HEK293 (cell line): ENCODE measurements at regions not wholly inside any gene's neighbourhood (a gene's known extent, or its start where the extent isn't known, plus 50 kb on each side); places are given as distances from the start of the nearest gene placed in this dataset.

ENCODE experiments used
- CTCF ChIA-PET: fragments of 350-600 bp; formaldehyde crosslinking; extraction: SDS; loops from one replicate; lab custom pipeline; 2021; ENCODE audit warnings: antibody characterized with exemption; lab: Yijun Ruan, JAX
- POLR2A ChIA-PET: fragments of 300-600 bp; formaldehyde crosslinking; extraction: SDS; loops from one replicate; lab custom pipeline; 2020; ENCODE audit warnings: antibody characterized with exemption, inconsistent platforms; lab: Yijun Ruan, JAX
- H3K27ac ChIP-seq: fragments of 200-500 bp; sonication (Bioruptor generic); 2 replicates; pipeline ENCODE4 v1.5.1; 2014; ENCODE audit warnings: low read depth, low read length, control low read depth, inconsistent platforms; ENCODE audit errors: extremely low read depth
- H3K36me3 ChIP-seq, 2 experiments: fragments of 200-500 bp in 1 of 2; sonication (Bioruptor generic) in 1 of 2; 1 replicate in 1 of 2; 2 replicates in 1 of 2; pipeline ENCODE4 v1.5.1; 2014 to 2017; ENCODE audit warnings: inconsistent platforms in 2 of 2, low read length in 2 of 2; ENCODE audit not compliant: control insufficient read depth in 2 of 2, insufficient read depth in 1 of 2
- H3K4me1 ChIP-seq: fragments of 200-500 bp; sonication (Bioruptor generic); 2 replicates; pipeline ENCODE4 v1.5.1; 2014; ENCODE audit warnings: mild to moderate bottlenecking, low read length, inconsistent platforms; ENCODE audit not compliant: control insufficient read depth, insufficient read depth
- H3K4me3 ChIP-seq: 2 replicates; pipeline ENCODE4 v1.5.1; 2011; ENCODE audit warnings: low read depth, mild to moderate bottlenecking, control low read depth, low read length, moderate library complexity
- H3K9me3 ChIP-seq: fragments of 200-500 bp; sonication (Bioruptor generic); 2 replicates; pipeline ENCODE4 v1.5.1; 2014; ENCODE audit warnings: low read depth, low read length, inconsistent platforms; ENCODE audit not compliant: control insufficient read depth, insufficient read depth
- BCL11A ChIP-seq: fragments of 450-650 bp; formaldehyde crosslinking; IDR thresholded peaks from 2 replicates; pipeline ENCODE4 v1.5.1; 2016; ENCODE audit warnings: low read depth, missing biosample characterization, missing genetic modification characterization
- GLI2 ChIP-seq: fragments of 450-650 bp; formaldehyde crosslinking; IDR thresholded peaks from 2 replicates; pipeline ENCODE4; 2017; ENCODE audit warnings: missing biosample characterization, missing genetic modification characterization, low read depth, borderline replicate concordance
- SALL2 ChIP-seq: fragments of 450-650 bp; formaldehyde crosslinking; IDR thresholded peaks from 2 replicates; pipeline ENCODE4 v1.5.0; 2017; ENCODE audit warnings: missing biosample characterization, mild to moderate bottlenecking, missing genetic modification characterization, borderline replicate concordance
- SP3 ChIP-seq: fragments of 450-650 bp; formaldehyde crosslinking; IDR thresholded peaks from 2 replicates; pipeline ENCODE4 v1.5.1; 2016; ENCODE audit warnings: missing biosample characterization, missing genetic modification characterization
- ZBTB20 ChIP-seq: fragments of 450-650 bp; formaldehyde crosslinking; IDR thresholded peaks from 2 replicates; pipeline ENCODE4 v1.5.1; 2016; ENCODE audit warnings: missing biosample characterization, missing genetic modification characterization
- ZBTB48 ChIP-seq: fragments of 450-650 bp; formaldehyde crosslinking; IDR thresholded peaks from 2 replicates; pipeline ENCODE4 v1.5.1; 2016; ENCODE audit warnings: missing biosample characterization, missing genetic modification characterization
- ZFP3 ChIP-seq: fragments of 450-650 bp; formaldehyde crosslinking; IDR thresholded peaks from 2 replicates; pipeline ENCODE4 v1.5.1; 2016; ENCODE audit warnings: low read depth, missing biosample characterization, missing genetic modification characterization
- ZNF114 ChIP-seq: fragments of 450-650 bp; formaldehyde crosslinking; IDR thresholded peaks from 2 replicates; pipeline ENCODE4 v1.5.0; 2017; ENCODE audit warnings: missing biosample characterization, missing genetic modification characterization
- ZNF211 ChIP-seq: fragments of 450-650 bp; formaldehyde crosslinking; IDR thresholded peaks from 2 replicates; pipeline ENCODE4 v1.5.1; 2016; ENCODE audit warnings: low read depth, missing biosample characterization, missing genetic modification characterization
- ZNF214 ChIP-seq: fragments of 450-650 bp; formaldehyde crosslinking; IDR thresholded peaks from 2 replicates; pipeline ENCODE4 v1.5.1; 2017; ENCODE audit warnings: missing biosample characterization, mild to moderate bottlenecking, missing genetic modification characterization, borderline replicate concordance
- ZNF239 ChIP-seq: fragments of 450-650 bp; formaldehyde crosslinking; IDR thresholded peaks from 2 replicates; pipeline ENCODE4 v1.5.1; 2016; ENCODE audit warnings: missing biosample characterization, missing genetic modification characterization
- ZNF548 ChIP-seq: fragments of 450-650 bp; formaldehyde crosslinking; IDR thresholded peaks from 2 replicates; pipeline ENCODE4 v1.5.1; 2016; ENCODE audit warnings: missing biosample characterization, missing genetic modification characterization
- ZNF558 ChIP-seq: fragments of 450-650 bp; formaldehyde crosslinking; IDR thresholded peaks from 2 replicates; pipeline ENCODE4 v1.5.1; 2016; ENCODE audit warnings: missing biosample characterization, missing genetic modification characterization
- ZNF785 ChIP-seq: fragments of 450-650 bp; formaldehyde crosslinking; IDR thresholded peaks from 2 replicates; pipeline ENCODE4 v1.5.1; 2016; ENCODE audit warnings: missing biosample characterization, missing genetic modification characterization
- TF ChIP-seq, protein P1 (sequence below): fragments of 450-650 bp; IDR thresholded peaks from 2 replicates; pipeline ENCODE4 v1.5.1; 2018; ENCODE audit warnings: missing biosample characterization, mild to moderate bottlenecking, missing genetic modification characterization
- TF ChIP-seq, protein P2 (sequence below): fragments of 450-650 bp; formaldehyde crosslinking; IDR thresholded peaks from 2 replicates; pipeline ENCODE4; 2016; ENCODE audit warnings: missing biosample characterization, missing genetic modification characterization
- TF ChIP-seq, protein P3 (sequence below): fragments of 450-650 bp; formaldehyde crosslinking; IDR thresholded peaks from 2 replicates; pipeline ENCODE4 v1.5.1; 2017; ENCODE audit warnings: missing biosample characterization, missing genetic modification characterization

DNA sequence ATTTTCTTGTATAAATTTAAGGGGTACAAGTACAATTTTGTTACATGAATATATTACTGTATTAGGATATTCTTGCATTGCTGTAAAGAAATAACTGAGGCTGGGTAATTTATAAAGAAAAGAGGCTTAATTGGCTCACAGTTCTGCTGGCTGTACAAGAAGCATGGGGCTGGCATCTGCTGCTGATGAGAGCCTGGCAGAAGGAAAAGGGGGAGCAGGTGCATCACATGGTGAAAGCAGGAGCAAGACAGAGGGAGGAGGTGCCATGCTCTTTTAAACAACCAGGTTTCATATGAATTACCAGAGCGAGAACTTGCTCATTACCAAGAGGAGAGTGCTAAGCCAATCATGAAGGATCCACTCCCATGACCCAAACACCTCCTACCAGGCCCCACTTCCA, 399.5 kb upstream of the RAB6C start (continued):
- TF ChIP-seq, protein P1, sequence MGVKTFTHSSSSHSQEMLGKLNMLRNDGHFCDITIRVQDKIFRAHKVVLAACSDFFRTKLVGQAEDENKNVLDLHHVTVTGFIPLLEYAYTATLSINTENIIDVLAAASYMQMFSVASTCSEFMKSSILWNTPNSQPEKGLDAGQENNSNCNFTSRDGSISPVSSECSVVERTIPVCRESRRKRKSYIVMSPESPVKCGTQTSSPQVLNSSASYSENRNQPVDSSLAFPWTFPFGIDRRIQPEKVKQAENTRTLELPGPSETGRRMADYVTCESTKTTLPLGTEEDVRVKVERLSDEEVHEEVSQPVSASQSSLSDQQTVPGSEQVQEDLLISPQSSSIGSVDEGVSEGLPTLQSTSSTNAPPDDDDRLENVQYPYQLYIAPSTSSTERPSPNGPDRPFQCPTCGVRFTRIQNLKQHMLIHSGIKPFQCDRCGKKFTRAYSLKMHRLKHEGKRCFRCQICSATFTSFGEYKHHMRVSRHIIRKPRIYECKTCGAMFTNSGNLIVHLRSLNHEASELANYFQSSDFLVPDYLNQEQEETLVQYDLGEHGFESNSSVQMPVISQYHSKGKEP (tag by site-specific recombination) = no peak

DNA sequence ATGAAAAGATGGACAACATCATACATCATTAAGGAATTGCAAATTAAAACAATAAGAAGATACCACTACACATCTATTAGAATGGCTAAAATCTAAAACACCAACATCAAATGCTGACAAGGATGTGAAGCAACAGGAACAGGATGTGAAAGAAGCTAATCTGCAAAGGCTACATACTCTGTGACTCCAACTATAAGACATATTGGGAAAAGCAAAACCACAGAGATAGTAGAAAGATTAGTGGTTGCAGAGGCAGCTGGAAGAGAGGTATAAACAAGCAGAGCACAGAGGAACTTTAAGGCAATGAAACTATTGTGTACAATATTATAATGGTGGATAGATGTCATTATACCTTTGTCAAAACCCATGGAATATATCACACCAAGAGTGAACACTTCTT, 393.7 kb upstream of the RAB6C start:
- no peaks in the 10 kb centered on the region for H3K9me3 ChIP-seq
- no peaks in the 10 kb centered on the region for H3K36me3 ChIP-seq
- ChIA-PET CTCF (no interaction called here), POLR2A (no interaction called here)
- H3K4me3 ChIP-seq = no peak overlapping the region
- TF ChIP-seq ZNF214 (tag by site-specific recombination) = no peak
- TF ChIP-seq SALL2 (tag by site-specific recombination) = no peak
- TF ChIP-seq BCL11A (tag by site-specific recombination) = no peak
- TF ChIP-seq, protein P2, sequence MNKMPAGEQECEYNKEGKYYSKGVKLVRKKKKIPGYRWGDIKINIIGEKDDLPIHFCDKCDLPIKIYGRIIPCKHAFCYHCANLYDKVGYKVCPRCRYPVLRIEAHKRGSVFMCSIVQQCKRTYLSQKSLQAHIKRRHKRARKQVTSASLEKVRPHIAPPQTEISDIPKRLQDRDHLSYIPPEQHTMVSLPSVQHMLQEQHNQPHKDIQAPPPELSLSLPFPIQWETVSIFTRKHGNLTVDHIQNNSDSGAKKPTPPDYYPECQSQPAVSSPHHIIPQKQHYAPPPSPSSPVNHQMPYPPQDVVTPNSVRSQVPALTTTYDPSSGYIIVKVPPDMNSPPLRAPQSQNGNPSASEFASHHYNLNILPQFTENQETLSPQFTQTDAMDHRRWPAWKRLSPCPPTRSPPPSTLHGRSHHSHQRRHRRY (tag by site-specific recombination) = no peak
- TF ChIP-seq ZNF785 (tag by site-specific recombination) = no peak
- TF ChIP-seq ZBTB48 (tag by site-specific recombination) = no peak
- no peak for TF ChIP-seq ZNF114
- no peaks in the 10 kb centered on the region for H3K4me1 ChIP-seq
- H3K27ac ChIP-seq = no peak overlapping the region

DNA sequence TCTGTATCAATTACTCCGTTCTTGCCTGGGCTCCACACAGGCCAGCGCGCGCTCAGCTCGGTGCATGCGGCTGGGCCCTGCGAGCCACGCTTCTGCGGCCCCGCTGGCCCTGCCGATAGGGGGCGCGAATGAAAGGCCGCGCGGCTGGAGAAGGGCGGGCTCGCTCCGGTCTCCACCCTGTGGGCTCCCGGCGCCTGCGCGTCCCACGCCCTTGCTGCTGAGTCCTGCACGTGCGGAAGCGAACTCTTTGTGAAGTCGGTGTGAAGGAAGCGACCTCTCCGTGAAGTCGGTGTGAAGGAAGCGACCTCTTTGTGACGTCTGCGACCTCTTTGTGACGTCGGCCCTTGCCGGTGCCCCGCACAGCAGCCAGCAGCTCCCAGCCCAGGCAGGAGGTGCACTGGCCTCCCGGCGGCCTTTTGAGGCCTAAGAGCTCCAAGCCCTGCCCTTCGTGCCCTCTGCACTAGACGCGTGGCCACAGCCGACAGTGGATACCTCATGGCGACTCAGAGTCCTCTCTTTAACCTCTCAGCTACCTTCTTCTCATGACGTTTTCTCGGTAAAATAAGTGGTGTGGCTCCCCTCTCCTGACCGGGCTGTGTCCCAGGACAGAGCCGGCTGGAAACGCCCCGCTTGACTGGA, 391.9 kb upstream of the RAB6C start:
- Histone ChIP-seq H3K36me3 (no peaks in the 10 kb centered on the region), H3K4me1 (no peaks in the 10 kb centered on the region), H3K4me3 (no peak overlapping the region), H3K9me3 (no peaks in the 10 kb centered on the region), H3K27ac (no peak overlapping the region)
- ChIA-PET POLR2A (no interaction called here), CTCF (no interaction called here)
- no peak for TF ChIP-seq SP3
- no peak for TF ChIP-seq ZNF211 (tag by site-specific recombination)
- TF ChIP-seq, protein P3, sequence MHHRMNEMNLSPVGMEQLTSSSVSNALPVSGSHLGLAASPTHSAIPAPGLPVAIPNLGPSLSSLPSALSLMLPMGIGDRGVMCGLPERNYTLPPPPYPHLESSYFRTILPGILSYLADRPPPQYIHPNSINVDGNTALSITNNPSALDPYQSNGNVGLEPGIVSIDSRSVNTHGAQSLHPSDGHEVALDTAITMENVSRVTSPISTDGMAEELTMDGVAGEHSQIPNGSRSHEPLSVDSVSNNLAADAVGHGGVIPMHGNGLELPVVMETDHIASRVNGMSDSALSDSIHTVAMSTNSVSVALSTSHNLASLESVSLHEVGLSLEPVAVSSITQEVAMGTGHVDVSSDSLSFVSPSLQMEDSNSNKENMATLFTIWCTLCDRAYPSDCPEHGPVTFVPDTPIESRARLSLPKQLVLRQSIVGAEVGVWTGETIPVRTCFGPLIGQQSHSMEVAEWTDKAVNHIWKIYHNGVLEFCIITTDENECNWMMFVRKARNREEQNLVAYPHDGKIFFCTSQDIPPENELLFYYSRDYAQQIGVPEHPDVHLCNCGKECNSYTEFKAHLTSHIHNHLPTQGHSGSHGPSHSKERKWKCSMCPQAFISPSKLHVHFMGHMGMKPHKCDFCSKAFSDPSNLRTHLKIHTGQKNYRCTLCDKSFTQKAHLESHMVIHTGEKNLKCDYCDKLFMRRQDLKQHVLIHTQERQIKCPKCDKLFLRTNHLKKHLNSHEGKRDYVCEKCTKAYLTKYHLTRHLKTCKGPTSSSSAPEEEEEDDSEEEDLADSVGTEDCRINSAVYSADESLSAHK (tag by site-specific recombination) = no peak
- TF ChIP-seq ZFP3 (tag by site-specific recombination) = no peak
- no peak for TF ChIP-seq ZNF558 (tag by site-specific recombination)
- TF ChIP-seq ZBTB20 (tag by site-specific recombination) = no peak
- TF ChIP-seq GLI2 (tag by site-specific recombination) = no peak
- no peak for TF ChIP-seq ZNF548 (tag by site-specific recombination)
- TF ChIP-seq ZNF239 = no peak
